Esophagus muscularis mucosa (tissue), 4 donors: ENCODE measurements at regions not wholly inside any gene's neighbourhood (a gene's known extent, or its start where the extent isn't known, plus 50 kb on each side); places are given as distances from the start of the nearest gene placed in this dataset.

Experiments used
- DNase-seq: peaks from one replicate; pipeline ENCODE4 v3.0.0-alpha.2; 2017; ENCODE audit errors: extremely low spot score
- H3K27ac ChIP-seq, 4 donors: fragments of 200-600 bp; sonication (generic); replicated peaks in 1 of 4; 1 replicate in 3 of 4; 2 replicates in 1 of 4; pipeline ENCODE4 v1.5.1; 2016 to 2019; ENCODE audit warnings: mild to moderate bottlenecking in 1 of 4
- H3K27me3 ChIP-seq, 4 donors: fragments of 200-600 bp; sonication (generic); one replicate each; pipeline versions ENCODE4 v1.5.1 to v1.6.0; 2016 to 2019
- H3K36me3 ChIP-seq, 4 donors: fragments of 200-600 bp; sonication (generic); one replicate each; pipeline ENCODE4 v1.5.1; 2016 to 2019
- H3K4me1 ChIP-seq, 4 donors: fragments of 200-600 bp; sonication (generic); one replicate each; pipeline ENCODE4 v1.5.1; 2016 to 2019
- H3K4me3 ChIP-seq, 4 donors: fragments of 200-600 bp; sonication (generic); 1 replicate in 2 of 4; 2 replicates in 2 of 4; pipeline ENCODE4 v1.5.1; 2016 to 2019; ENCODE audit warnings: mild to moderate bottlenecking in 4 of 4, moderate library complexity in 1 of 4
- H3K9me3 ChIP-seq, 4 donors: fragments of 200-600 bp; sonication (generic); 1 replicate in 3 of 4; 2 replicates in 1 of 4; pipeline ENCODE4 v1.5.1; 2016 to 2019
- CTCF ChIP-seq, 3 experiments: fragments of 200-600 bp in 2 of 3; fragments of 450-650 bp in 1 of 3; sonication (generic) in 2 of 3; IDR thresholded peaks; one replicate each; pipeline ENCODE4 v1.5.1; 2017 to 2019; ENCODE audit warnings: antibody characterized with exemption in 3 of 3, mild to moderate bottlenecking in 2 of 3, moderate library complexity in 1 of 3
- EP300 ChIP-seq: sonication (generic); formaldehyde crosslinking; IDR thresholded peaks from one replicate; pipeline ENCODE4 v1.6.1; 2017; ENCODE audit warnings: antibody characterized with exemption
- POLR2A ChIP-seq: fragments of 450-650 bp; IDR thresholded peaks from one replicate; pipeline ENCODE4 v1.6.1; 2017; ENCODE audit warnings: antibody characterized with exemption, moderate library complexity, mild to moderate bottlenecking, low read depth
- POLR2AphosphoS5 ChIP-seq, 2 donors: sonication (generic); formaldehyde crosslinking; IDR thresholded peaks; one replicate each; pipeline ENCODE4 v1.6.1; 2017; ENCODE audit warnings: antibody characterized with exemption in 2 of 2
- WGBS: methylation state at CpG from one replicate; pipeline ENCODE4 v1.1.5; 2018; 5-methylcytosine and 5-hydroxymethylcytosine counted together
- intact Hi-C: fragments of 100-400 bp; cut with DNase I; formaldehyde crosslinking; loops from one replicate; pipeline ENCODE4 v1.15.1; 2023

DNA sequence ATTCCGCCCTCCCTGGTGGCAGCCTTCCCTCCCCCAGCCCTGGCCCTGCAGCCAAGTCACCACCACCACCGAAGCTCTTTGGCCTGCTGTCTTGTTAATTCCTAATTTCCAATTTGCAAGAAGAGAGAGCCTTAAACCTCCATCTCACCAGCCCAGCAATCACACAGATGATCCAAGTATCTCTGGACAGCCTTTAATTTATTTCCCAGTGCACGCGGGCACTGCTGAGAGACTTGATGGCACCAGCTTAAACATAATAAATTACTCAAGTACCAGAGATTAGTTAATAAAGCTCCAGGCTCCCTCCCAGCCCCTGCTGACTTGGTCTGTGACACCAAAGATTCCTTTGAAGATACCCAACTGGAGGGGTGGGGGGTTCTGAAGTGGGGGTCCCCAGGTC is 494.7 kb downstream of the BUD13 start:
- no peaks in the 10 kb centered on the region for H3K36me3 ChIP-seq
- no peak overlapping the region for H3K27ac ChIP-seq
- H3K27me3 ChIP-seq: peaks cover 0 to 34% (median 0%) of the 10 kb centered on the region in 4 donors
- H3K9me3 ChIP-seq: no peaks in the 10 kb centered on the region
- WGBS: 79% methylated on average over 4 of the region's 4 CpGs
- no peak overlapping the region for H3K4me3 ChIP-seq
- no peak for DNase-seq
- TF ChIP-seq EP300 (no peak), CTCF (IDR thresholded peaks at IDR 0.05) (no peak), POLR2A (no peak), POLR2AphosphoS5 (IDR thresholded peaks at IDR 0.05) (no peak)
- H3K4me1 ChIP-seq: peaks cover 6 to 9% (median 8%) of the 10 kb centered on the region in 4 donors
- intact Hi-C loops: no loop called here

- DNase-seq: no peak
- Histone ChIP-seq H3K4me3 (peak overlapping the region in 3 of 4 donors; percentile 34 to 52 (median 35)), H3K4me1 (peaks cover 6 to 9% (median 8%) of the 10 kb centered on the region in 4 donors), H3K36me3 (no peaks in the 10 kb centered on the region), H3K27ac (no peak overlapping the region), H3K27me3 (peaks cover 0 to 38% (median 0%) of the 10 kb centered on the region in 4 donors), H3K9me3 (no peaks in the 10 kb centered on the region)
- TF ChIP-seq CTCF (IDR thresholded peaks at IDR 0.05): peak; percentile 89 to 97 (median 94)
- no peak for TF ChIP-seq EP300
- TF ChIP-seq POLR2A: no peak
- 71% methylated on average over 17 of the region's 40 CpGs for WGBS
- intact Hi-C loops: loop anchor here (2.0 kb wide), 1 partner anchor 954 kb away; no protein-coding TSS in a partner anchor
Observed at GRCh38 chr11:116276051-116277044, 496.4 kb downstream of the BUD13 start.

DNA sequence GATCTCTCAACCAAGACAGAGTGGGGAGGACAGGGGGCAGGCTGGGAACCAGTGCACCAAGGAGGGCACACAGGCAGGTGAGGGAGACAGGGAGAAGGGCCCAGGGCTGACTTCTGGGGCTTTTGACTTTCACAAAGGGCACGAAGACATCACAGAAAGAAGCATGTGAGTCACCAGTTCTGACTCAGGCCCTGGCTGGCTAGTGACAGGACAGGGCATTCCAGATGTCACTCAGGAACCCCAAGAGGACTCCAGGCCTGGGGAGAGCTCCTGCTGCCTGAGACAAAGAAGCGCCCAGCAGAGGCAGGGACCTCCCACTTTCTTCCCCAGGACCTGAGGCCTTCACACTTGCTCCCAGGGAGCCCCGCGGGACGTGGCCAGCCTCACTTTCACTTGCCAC is 497.2 kb downstream of the BUD13 start:
- H3K4me3 ChIP-seq: no peak overlapping the region
- peaks cover 6 to 9% (median 8%) of the 10 kb centered on the region in 4 donors for H3K4me1 ChIP-seq
- TF ChIP-seq POLR2A (no peak), CTCF (IDR thresholded peaks at IDR 0.05) (no peak), EP300 (no peak), POLR2AphosphoS5 (IDR thresholded peaks at IDR 0.05) (no peak)
- H3K36me3 ChIP-seq: no peaks in the 10 kb centered on the region
- no peaks in the 10 kb centered on the region for H3K9me3 ChIP-seq
- WGBS: 80% methylated on average over 5 of the region's 5 CpGs
- intact Hi-C loops: loop anchor here (2.0 kb wide), 1 partner anchor 953 kb away; no protein-coding TSS in a partner anchor
- peaks cover 0 to 38% (median 0%) of the 10 kb centered on the region in 4 donors for H3K27me3 ChIP-seq
- no peak overlapping the region for H3K27ac ChIP-seq
- no peak for DNase-seq

- WGBS: 88% methylated on average over 4 of the region's 4 CpGs
- H3K4me1 ChIP-seq: peaks cover 6 to 9% (median 8%) of the 10 kb centered on the region in 4 donors
- H3K9me3 ChIP-seq: no peaks in the 10 kb centered on the region
- H3K27ac ChIP-seq: no peak overlapping the region
- TF ChIP-seq POLR2A: no peak
- TF ChIP-seq CTCF (IDR thresholded peaks at IDR 0.05): no peak
- no peak for TF ChIP-seq EP300
- no peak for DNase-seq
- no peak overlapping the region for H3K4me3 ChIP-seq
- H3K27me3 ChIP-seq: peaks cover 0 to 38% (median 0%) of the 10 kb centered on the region in 4 donors
- no peaks in the 10 kb centered on the region for H3K36me3 ChIP-seq
- intact Hi-C loops: no loop called here
Observed at GRCh38 chr11:116274521-116274920, 498.3 kb downstream of the BUD13 start.
